Heart left ventricle (tissue), 16 donors: ENCODE measurements at regions not wholly inside any gene's neighbourhood (a gene's known extent, or its start where the extent isn't known, plus 50 kb on each side); places are given as distances from the start of the nearest gene placed in this dataset.

Experiments
- ATAC-seq, 4 donors: fragments of 200-7000 bp; cut with Tn5 transposase; one replicate each; pipeline ENCODE4 v1.9.1; 2020 to 2022; ENCODE audit warnings: moderate library complexity in 4 of 4, mild to moderate bottlenecking in 3 of 4, moderate number of reproducible peaks in 1 of 4
- DNase-seq, 5 donors: peaks; one replicate each; pipeline ENCODE4 v3.0.0-alpha.2; 2020
- H3K27ac ChIP-seq, 12 donors: fragments of 200-600 bp; sonication (generic) in 4 of 12; one replicate each; pipeline versions ENCODE4 v1.5.0 to v1.8.0; 2016 to 2022; ENCODE audit warnings: mild to moderate bottlenecking in 2 of 12
- H3K27me3 ChIP-seq, 9 donors: fragments of 200-600 bp; sonication (generic) in 2 of 9; one replicate each; pipeline versions ENCODE4 v1.5.1 to v1.8.0; 2016 to 2022; ENCODE audit warnings: mild to moderate bottlenecking in 3 of 9
- H3K36me3 ChIP-seq, 9 donors: fragments of 200-600 bp; sonication (generic) in 2 of 9; one replicate each; pipeline versions ENCODE4 v1.5.0 to v1.8.0; 2018 to 2022; ENCODE audit warnings: mild to moderate bottlenecking in 2 of 9
- H3K4me1 ChIP-seq, 12 donors: fragments of 200-600 bp; sonication (generic) in 4 of 12; one replicate each; pipeline versions ENCODE4 v1.5.0 to v1.8.0; 2016 to 2022; ENCODE audit warnings: mild to moderate bottlenecking in 3 of 12
- H3K4me3 ChIP-seq, 12 donors: fragments of 200-600 bp; sonication (generic) in 4 of 12; one replicate each; pipeline versions ENCODE4 v1.5.0 to v1.8.0; 2017 to 2022; ENCODE audit warnings: mild to moderate bottlenecking in 9 of 12, moderate library complexity in 4 of 12
- H3K9me3 ChIP-seq, 12 donors: fragments of 200-600 bp; sonication (generic) in 4 of 12; one replicate each; pipeline versions ENCODE4 v1.5.0 to v1.8.0; 2016 to 2022; ENCODE audit warnings: mild to moderate bottlenecking in 1 of 12
- CTCF ChIP-seq, 12 donors: fragments of 200-600 bp; sonication (generic) in 4 of 12; IDR thresholded peaks; one replicate each; pipeline versions ENCODE4 v1.5.0 to v1.8.0; 2018 to 2022; ENCODE audit warnings: antibody characterized with exemption in 12 of 12, mild to moderate bottlenecking in 5 of 12
- POLR2A ChIP-seq, 2 donors: fragments of 450-650 bp; IDR thresholded peaks; one replicate each; pipeline ENCODE4 v1.6.1; 2017; ENCODE audit warnings: antibody characterized with exemption in 2 of 2, mild to moderate bottlenecking in 2 of 2, moderate library complexity in 2 of 2
- WGBS, 4 donors: extraction: QIAGEN DNeasy Blood & Tissue Kit in 2 of 4; methylation state at CpG; one replicate each; pipeline versions ENCODE4 v1.1.5 to v1.1.7; 2013 to 2018; 5-methylcytosine and 5-hydroxymethylcytosine counted together
- intact Hi-C, 10 donors: fragments of 100-400 bp; cut with DNase I; formaldehyde crosslinking; loops; one replicate each; pipeline versions ENCODE4 v1.11.1 to v1.14.2; 2022
- donor health status: ischemic (EF 13 %, LVEDD 7.1; RV severe dilation, severe dysfunction).
- donor health status: healthy with polysubstance abuse.
- donor health status: DM: no; HTN: yes; CAD: no.
- donor health status: DM: no; HTN: no; CAD: no.
- donor health status: ischemic (EF 25% LVEDD 6.9; RV normal size, moderate dysfunction).
- donor health status: ischemic (EF 25% LVEDD 5.7; RV mildly dilated, moderate dysfunction).
- donor health status: healthy.
- donor health status: DM: yes; HTN: yes; CAD: no.
- donor health status: ischemic (EF 35%, LVEDD 5.7; RV mildly dilated, moderate dysfunction).
- donor health status: nonischemic (EF 11% LVEDD 7.7; RV severe dilation, severe dysfunction).
- donor health status: DM: yes; HTN: yes; CAD: no.
- donor health status: PGD.
- donor health status: ischemic (EF 29% LVEDD 5.4; RV normal size, mild dysfunction).
- donor health status: nonischemic (EF 23%, LVEDD 6.1; RV moderate dilation, normal function).

GRCh38 chr5:130386155-130386554, 481.9 kb downstream of the CHSY3 start:
- Histone ChIP-seq H3K36me3 (no peaks in the 10 kb centered on the region), H3K4me1 (no peaks in the 10 kb centered on the region), H3K27me3 (no peaks in the 10 kb centered on the region), H3K27ac (no peak overlapping the region), H3K9me3 (no peaks in the 10 kb centered on the region), H3K4me3 (no peak overlapping the region)
- WGBS, 4 donors = 41 to 66% (median 50%) methylated on average over 1 of the region's 1 CpG
- TF ChIP-seq POLR2A (IDR thresholded peaks at IDR 0.05) (no peak), CTCF (IDR thresholded peaks at IDR 0.05) (no peak)
- DNase-seq (no peak), ATAC-seq (no peak)
- intact Hi-C loops = no loop called here

- ATAC-seq = no peak
- H3K4me3 ChIP-seq = no peak overlapping the region
- no peaks in the 10 kb centered on the region for H3K4me1 ChIP-seq
- no peak overlapping the region for H3K27ac ChIP-seq
- H3K9me3 ChIP-seq = no peaks in the 10 kb centered on the region
- no peaks in the 10 kb centered on the region for H3K27me3 ChIP-seq
- WGBS, 4 donors = 20 to 47% (median 46%) methylated on average over 2 of the region's 2 CpGs
- no peaks in the 10 kb centered on the region for H3K36me3 ChIP-seq
- TF ChIP-seq CTCF (IDR thresholded peaks at IDR 0.05) (no peak), POLR2A (IDR thresholded peaks at IDR 0.05) (no peak)
- DNase-seq = no peak
- intact Hi-C loops = no loop called here
Measured at GRCh38 chr5:130385656-130386055, 481.4 kb downstream of the CHSY3 start.

- H3K27me3 ChIP-seq = no peaks in the 10 kb centered on the region
- TF ChIP-seq POLR2A (IDR thresholded peaks at IDR 0.05) = no peak
- TF ChIP-seq CTCF (IDR thresholded peaks at IDR 0.05) = no peak
- intact Hi-C loops = no loop called here
Measured at GRCh38 chr5:130365956-130366355, 461.7 kb downstream of the CHSY3 start.

GRCh38 chr5:130350131-130350530, 445.9 kb downstream of the CHSY3 start:
- intact Hi-C loops = no loop called here
- Histone ChIP-seq H3K4me3 (no peak overlapping the region), H3K36me3 (no peaks in the 10 kb centered on the region), H3K4me1 (no peaks in the 10 kb centered on the region), H3K27ac (no peak overlapping the region), H3K9me3 (peaks cover 0 to 21% (median 0%) of the 10 kb centered on the region in 12 donors), H3K27me3 (no peaks in the 10 kb centered on the region)
- 93 to 95% (median 94%) methylated on average over 8 of the region's 8 CpGs for WGBS, 4 donors
- ATAC-seq = no peak
- TF ChIP-seq POLR2A (IDR thresholded peaks at IDR 0.05) (no peak), CTCF (IDR thresholded peaks at IDR 0.05) (no peak)
- no peak for DNase-seq

More at GRCh38 chr5:130365956-130366355, 461.7 kb downstream of the CHSY3 start:
- no peaks in the 10 kb centered on the region for H3K4me1 ChIP-seq
- H3K36me3 ChIP-seq = no peaks in the 10 kb centered on the region
- no peak overlapping the region for H3K27ac ChIP-seq
- no peaks in the 10 kb centered on the region for H3K9me3 ChIP-seq
- H3K4me3 ChIP-seq = no peak overlapping the region
- WGBS, 4 donors = 55 to 60% (median 56%) methylated on average over 2 of the region's 2 CpGs
- ATAC-seq (no peak), DNase-seq (no peak)
